GM18526 (cell line): ENCODE measurements at regions not wholly inside any gene's neighbourhood (a gene's known extent, or its start where the extent isn't known, plus 50 kb on each side); places are given as distances from the start of the nearest gene placed in this dataset.

Experiments used
- POLR2A ChIP-seq: IDR thresholded peaks from 3 replicates; pipeline ENCODE4 v1.6.1; 2011; ENCODE audit not compliant: insufficient read length; ENCODE audit errors: extremely low read depth

DNA sequence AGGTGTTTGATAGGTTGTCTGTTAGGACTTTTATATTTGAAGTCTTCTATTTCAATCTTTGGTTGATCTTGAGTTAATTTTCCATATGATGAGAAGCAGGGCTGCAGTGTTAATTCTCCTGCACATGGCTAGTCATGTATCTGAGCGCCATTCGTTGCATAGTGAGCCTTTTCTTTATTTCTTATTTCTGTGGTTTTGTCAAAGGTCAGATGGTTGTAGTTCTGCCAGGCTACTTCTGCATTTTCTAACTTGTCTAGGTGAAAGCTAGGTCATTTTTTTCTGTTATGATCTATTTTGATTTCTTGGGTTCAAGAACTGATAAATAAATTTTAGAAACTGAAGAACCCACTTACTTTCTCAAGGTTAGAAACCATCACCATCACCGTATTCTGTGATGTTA, 56.7 kb downstream of the CCDC74A start:
- no peak for TF ChIP-seq POLR2A

DNA sequence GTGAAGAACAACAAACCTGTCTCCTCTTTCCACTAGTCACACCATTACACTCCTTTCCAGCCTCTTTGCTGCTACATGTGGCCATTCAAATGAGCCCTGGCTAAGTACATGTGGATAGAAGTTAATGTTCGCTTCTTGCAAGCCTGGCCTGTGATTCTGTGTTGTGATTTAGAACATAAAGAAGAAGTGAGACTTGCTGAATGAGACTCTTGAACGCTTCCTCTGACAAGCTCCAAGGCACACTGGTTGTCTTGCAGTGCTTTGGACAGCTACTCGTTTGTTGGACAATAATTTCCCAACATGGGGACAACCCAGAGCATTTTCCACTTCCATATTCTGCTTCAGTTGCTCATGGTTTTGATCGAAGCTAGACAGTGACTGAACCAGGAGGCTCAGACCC, 57.3 kb downstream of the CCDC74A start:
- no peak for TF ChIP-seq POLR2A

DNA sequence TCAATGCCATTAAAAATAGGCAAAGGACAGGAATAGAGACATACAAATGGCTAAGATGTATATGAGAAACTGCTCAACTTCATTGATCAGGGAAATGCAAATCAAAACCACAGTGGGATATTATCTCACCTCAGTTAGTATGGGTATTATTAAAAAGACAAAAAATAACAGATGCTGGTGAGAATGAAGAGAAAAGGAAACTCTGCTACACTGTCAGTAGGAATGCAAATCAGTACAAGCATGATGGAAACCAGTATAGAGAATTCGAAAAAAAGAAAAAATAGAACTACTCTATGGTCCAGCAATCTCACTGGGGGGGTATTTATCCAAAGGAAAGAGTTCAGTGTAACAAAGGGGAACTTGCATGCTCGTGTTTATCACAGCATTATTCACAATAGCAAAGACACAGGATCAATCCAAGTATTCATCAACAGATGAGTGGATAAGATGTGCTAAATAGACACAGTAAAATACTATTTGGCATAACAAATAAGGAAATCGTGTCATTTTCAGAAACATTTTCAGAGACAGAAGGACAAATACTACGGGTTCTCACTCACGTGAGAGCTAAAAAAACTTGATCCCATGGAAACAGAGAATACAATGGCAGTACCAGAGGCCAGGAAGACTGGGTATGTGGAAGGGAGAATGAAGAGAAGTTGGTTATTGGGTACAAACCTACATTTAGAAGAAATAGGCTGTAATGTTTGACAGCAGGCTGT, 60.6 kb downstream of the CCDC74A start:
- TF ChIP-seq POLR2A, result no peak

DNA sequence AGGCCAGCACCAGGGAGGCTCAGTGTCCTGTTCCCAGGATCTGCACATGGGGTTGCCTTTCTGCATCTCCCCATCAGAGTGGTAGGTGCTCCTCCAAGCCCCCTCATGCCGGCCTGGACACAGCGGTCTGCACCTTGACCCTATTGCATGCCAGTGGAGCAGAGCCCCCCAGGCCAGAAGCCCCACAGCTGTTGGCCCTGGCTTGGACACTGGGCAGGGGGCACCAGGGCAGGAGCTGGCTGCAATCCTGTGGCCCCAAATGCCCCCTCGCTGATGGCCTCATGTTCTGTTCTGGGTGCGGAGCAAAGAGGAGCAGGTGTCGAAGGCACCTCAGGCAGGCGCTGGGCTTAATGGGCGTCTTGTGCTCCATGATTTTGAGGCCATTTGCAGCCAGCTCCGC, 62.7 kb downstream of the CCDC74A start:
- TF ChIP-seq POLR2A, result no peak

DNA sequence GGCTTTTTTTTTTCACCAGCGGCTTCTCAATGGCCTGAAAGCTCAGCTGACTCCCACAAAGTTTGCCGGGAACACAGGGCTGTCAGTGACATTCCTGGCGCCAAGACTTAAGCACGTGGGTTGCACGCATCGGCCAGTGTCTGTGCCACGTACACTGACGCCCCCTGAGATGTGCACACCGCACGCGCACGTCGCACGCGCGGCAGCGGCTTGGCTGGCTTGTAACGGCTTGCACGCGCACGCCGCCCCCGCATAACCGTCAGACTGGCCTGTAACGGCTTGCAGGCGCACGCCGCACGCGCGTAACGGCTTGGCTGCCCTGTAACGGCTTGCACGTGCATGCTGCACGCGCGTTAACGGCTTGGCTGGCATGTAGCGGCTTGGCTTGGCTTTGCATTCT, 63.2 kb downstream of the CCDC74A start:
- no peak for TF ChIP-seq POLR2A

DNA sequence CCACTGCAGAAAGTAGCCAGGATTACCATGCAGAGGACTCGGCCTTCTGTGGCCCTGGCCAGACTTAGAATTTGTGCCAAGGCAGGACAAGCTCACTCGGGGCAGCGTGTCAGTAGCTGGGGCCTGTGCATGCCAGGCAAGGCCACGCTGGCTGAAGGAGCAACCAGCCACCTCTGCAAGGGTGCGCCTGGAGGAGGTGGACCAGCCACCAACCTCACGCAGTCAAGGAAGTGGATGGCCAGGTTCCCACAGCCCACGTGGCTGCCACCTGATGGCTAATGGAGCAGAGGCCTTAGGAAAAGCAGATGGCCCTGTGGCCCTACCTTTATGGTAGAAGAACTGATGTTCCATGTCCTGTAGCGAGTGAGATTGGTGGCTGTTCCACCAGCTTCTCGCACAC, 107.9 kb downstream of the CCDC74A start:
- TF ChIP-seq POLR2A, result no peak

DNA sequence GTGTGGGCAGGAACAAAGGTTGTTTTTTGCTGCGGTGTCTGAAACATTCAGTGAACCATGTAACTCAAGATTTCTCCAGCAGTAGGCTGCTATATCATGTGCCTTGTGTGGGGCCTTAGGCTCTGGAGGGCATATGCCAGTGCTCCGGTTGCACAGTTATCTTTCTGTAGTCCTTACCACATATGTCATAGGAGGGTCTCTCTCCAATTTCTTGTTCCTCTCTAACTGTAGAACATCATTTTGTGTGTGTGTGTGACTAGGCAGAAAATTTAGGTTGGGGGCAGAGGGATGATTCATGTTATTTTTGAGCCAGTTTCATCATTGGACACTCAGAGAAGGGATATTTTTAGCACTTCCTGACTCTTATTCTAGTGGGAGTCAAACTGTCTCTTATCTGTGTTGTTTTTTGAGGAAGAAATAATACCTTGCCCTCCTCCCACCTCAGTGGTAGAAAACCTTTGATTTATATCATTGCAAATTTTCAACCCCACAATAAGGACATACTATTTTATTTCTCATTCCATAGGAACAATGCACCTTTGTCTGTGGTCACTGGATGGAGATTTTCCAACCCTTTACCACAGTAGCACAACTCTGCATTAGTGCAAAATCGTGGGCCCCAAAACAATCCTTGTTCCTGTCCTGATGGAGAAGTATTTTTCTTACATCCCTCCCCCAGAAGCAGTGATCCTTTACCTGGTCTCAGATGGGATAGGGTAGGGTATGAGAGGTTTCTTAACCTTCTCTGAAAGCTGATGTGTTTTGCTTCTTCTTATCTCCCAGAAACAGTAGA, 113.9 kb downstream of the CCDC74A start:
- TF ChIP-seq POLR2A, result no peak

DNA sequence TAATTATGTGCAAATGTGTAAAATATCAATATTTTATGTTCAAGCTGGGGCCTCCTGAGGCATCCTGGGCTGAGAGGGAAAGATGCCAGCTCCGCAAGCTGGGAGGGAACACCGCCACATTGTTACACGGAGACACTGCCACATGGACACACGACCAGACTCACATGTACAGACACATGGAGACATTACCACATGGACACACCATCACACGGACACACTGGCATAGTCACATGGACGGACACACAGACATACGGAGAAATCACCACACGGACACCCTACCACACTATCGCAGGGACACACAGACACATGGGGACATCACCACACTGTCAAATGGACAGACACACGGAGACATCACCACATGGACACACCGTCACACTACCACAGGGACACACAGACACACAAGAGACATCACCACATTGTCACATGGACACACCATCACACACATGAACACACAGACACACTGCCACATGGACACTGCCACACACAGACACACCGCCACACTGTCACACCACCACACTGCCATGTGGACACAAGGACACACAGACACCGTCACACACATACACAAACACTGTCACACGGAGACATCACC, 117.6 kb downstream of the CCDC74A start:
- TF ChIP-seq POLR2A, result no peak

DNA sequence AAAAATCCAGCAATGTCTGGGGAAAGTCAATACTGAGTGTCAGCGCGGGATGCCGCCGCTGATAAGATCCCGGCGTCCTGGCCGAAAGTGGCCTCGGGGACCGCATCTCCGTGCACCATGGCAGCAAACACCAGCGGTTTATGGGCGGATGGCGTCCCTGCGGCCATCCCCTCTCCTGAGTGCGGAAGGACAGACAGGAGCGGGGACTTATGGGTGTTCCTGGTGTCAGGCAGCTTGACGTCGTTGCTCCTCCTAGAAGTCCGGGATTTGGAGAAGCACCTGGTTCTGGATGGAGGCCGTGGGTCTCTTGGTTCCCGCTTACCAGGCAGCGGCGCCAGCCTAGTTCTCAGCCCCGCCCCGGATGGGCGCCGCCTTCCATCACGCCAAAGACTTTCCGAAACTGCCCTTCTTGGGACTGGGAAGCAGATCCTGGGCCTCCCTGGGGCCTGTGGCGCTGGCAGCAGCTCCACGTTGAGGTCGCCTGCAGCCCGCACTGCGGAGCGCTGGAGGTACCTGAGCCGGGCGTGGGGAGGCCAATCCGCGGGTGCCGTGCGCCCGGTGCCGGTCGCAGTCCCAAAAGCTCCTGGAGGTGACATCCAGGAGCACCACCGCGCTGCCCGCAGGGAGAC, 119.1 kb downstream of the CCDC74A start:
- TF ChIP-seq POLR2A, result no peak

DNA sequence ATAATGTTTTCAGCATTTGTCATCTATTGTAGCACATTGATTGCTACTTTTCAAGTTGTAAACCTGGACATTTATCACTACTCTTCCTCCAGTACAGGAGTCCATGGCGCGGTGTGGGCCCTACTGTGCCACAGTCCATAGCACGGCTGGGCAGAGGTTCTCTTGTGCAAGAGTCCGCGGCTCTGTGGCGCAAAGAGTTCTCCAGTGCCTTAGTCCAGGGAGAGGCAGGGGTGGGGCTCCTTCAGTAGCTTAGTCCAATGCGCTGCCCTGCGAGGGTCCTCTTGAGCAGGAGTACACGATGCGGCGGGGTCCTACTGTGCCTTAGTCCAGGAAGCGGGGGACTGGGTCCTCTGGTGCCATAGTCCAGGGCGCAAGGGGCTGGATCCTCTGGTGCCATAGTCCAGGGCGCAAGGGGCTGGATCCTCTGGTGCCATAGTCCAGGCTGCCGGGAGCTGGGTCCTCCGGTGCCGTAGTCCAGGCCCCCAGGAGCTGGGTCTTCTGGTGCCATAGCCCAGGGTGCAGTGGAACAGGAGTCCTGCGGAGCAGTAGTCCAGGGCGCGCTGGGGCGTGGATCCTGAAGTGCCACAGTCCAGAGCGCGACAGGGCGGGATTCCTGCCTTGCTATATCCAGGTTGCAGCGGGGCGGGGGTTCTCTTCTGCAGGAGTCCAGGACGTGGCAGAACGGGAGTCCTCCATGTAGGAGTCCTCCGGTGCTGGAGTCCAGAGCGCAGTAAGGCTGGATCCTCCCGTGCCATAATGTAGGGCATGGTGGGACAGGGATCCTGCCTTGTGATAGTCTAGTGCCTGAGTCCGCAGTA, 129.3 kb downstream of the CCDC74A start:
- no peak for TF ChIP-seq POLR2A

DNA sequence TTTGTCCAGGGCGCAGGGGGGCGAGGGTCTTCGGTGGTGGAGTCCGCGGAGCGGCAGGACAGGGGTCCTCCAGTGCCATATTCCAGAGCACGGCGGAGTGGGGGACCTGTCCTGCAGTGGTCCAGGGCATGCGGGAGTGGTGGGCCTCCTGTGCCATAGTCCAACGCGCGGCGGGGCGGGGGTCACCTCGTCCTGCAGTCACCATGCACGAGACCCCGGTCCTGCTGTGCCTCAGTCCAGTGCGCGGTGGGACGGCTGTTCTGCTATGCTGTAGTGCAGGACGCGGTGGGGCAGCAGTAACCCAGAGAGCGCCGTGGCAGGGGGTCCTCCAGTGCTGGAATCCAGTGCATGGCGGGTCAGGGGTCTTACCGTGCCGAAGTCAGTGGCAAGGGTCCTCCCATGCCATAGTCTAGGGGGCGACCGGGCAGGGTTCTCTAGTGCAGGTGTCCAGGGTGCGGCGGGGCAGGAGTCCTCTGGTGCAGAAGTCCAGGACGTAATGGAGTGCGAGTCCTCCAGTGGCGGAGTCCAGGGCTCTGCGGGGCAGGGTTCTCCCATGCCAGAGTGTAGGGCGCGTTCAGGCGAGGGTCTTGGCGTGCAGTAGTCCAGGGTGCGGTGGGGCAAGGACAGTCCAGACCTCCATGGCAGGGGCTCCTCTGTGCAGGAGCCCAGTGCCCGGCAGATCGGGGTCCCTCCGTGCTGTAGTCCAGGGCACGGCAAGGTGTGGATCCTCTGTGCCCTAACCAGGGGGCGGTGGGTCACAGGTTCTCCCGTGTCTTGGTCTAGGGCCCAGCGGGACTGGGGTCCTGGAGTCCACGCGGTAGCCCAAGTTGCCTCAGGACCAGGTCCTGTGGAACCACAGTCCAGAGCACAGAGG, 130.4 kb downstream of the CCDC74A start:
- no peak for TF ChIP-seq POLR2A

DNA sequence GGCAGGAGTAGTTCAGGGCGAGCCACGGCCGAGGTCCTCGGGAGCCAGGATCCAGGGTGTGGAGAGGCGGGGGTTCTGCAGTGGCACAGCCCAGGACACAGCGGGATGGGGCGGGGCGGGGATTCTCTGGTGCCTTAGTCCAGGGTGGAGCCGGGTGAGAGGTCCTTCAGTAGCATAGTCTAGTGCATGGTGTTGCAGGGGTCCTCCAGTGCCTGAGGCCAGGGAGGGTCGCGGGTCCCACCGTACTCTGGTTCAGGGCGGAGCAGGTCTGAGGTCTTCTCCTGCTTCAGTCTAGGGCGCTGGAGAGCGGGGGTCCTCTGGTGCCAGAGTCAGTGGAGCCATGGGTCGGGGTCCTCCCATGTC, 131.1 kb downstream of the CCDC74A start:
- no peak for TF ChIP-seq POLR2A

DNA sequence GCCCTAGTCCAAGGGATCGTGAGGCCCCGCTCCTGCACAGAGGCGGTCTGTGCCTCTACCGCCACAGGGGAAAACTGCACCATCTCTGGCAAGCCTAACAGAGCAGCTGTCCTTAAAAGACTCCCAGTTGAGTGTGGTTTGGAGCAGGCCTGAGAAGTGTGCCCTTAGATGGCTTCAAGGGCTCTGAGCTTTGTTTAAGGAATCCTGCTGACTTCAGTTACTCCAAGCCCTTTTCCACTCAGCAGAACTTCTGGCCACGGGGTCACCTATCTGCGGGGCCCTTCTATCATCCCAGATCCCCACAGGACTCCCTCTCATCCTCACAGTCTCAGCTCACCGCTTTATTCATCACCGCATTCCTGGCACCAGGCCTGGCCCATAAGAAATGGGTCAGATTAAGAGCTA, 131.5 kb downstream of the CCDC74A start:
- TF ChIP-seq POLR2A, result no peak
